ENCODE measurements at regions not wholly inside any gene's neighbourhood (a gene's known extent, or its start where the extent isn't known, plus 50 kb on each side); places are given as distances from the start of the nearest gene placed in this dataset.

DNA sequence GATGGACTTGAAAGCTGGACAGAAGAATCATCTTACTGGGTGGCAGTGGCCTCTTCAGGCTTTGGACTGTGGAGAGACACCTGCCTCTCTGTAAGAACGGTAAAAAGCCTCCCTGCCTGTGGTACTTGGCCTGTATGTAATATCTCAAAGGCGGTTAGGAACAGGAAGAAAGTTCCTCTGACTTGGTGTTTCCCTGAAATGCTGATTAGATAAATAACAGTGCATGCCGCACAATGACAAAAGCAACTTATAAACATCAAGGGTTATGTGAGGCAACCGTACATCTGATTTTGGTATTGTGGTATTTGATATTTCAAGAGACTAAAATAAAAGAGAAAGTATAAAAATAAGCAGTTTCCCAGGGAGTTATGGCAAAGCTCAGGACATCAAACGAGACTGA, 92.4 kb upstream of the SORBS2 start (continued):
- TF ChIP-seq HDAC2 (IDR thresholded peaks at IDR 0.05; ENCODE audit: borderline replicate concordance in 1 of 2, low read depth in 2 of 2, low read length in 2 of 2), result no peak
- TF ChIP-seq CHD2 (IDR thresholded peaks at IDR 0.05; ENCODE audit: low read length), result no peak

Measured in H1 (cell line).